Fibroblast of skin of left biceps (primary cell): ENCODE measurements at regions not wholly inside any gene's neighbourhood (a gene's known extent, or its start where the extent isn't known, plus 50 kb on each side); places are given as distances from the start of the nearest gene placed in this dataset.
"Not testable (repeated sequence)": the region's sequence is repeated elsewhere in the genome, so short reads cannot be mapped to it uniquely, and the experiment has no call there.

ENCODE experiments used
- DNase-seq, 2 experiments: peaks; one replicate each; pipeline ENCODE4 v3.0.0-alpha.2; 2013; ENCODE audit warnings: low read depth in 2 of 2

DNA sequence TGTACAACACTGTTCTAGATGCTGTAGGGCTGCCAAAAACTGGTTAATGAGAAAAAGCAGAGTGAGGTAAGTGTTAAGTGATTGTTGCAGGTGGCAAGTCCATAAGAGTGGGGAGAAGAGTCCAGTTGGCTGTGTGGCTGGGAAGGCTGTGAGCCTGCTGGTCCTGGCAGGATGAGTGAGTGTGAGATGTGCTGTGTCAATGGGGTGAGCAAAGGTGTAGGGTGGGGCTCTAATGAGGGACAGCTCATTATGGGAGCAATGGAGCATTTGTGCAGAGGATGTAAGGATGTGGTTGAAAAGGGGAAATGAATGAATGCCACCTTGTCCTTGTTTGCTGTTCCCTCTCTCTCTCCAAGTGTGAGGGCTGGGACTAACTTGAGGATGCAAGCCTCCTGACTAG, 145.3 kb upstream of the ROPN1 start:
- DNase-seq: no peak

- DNase-seq: no peak
Measured at GRCh38 chr3:124138148-124138547, 146.2 kb upstream of the ROPN1 start.

- no peak for DNase-seq
Measured at GRCh38 chr3:124140746-124141145, 148.8 kb upstream of the ROPN1 start.

DNA sequence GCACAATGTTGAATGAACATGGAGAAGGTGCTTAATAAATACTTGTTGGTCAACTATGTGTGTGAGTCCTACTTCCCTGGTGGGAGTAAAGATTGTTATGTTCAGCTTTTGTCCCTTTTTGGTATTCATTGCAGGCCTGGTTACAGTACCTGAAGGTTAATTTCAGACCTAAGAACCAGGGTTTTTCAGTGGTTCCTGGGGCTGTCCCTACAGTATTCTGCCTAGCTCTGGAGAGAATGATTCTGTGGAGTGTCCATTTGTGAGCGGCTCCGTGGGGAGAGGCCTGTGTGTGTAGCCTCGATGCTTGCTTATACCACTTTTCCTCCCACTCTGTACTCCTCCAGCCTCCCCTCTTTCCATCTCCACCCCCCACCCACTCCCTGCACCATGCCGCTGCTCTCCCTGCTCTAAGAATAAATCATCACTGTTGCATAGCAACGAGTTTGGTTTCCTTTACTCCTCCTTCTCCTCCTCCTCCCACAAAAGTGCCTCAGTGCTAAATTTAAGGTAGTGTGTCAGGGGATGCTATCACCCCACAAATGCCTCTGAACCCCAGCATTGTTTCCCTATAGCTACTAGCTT, 150.6 kb upstream of the ROPN1 start:
- DNase-seq: no peak

GRCh38 chr3:124143047-124143446, 151.1 kb upstream of the ROPN1 start:
- no peak for DNase-seq

DNA sequence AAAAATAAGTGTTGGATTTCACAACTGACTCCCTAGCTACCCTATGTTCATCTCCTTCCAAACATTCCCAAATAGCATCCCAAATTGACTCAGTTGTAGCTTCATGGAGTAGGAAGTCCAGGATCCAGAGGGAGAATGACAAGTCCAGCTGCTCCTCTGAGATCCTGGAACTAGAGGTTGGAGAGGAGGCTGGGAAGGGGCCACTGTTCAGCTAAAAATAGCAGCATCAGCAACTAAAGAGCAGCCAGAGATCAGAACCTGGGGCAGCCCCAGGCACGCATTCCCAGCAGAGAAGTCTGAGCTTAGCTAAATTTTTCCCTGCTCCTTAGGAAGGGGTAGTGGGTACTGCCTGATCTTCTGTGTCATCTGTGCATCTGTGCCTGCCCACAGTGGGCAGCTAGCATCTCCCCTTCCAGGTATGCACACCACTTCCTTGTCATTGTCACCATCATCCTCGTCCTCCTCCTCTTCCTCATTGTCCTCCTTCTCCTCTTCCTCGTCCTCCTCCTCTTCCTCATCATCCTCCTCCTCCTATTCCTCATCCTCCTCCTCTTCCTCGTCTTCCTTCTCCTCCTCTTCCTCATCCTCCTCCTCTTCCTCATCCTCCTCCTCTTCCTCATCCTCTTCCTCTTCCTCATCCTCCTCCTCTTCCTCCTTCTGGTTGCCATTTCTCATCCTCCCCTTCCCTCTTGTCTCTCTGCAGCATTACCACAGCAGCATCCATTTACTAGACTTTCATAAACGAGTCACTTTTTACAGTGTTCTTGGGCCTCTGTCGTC, 152.3 kb upstream of the ROPN1 start:
- no peak for DNase-seq

DNA sequence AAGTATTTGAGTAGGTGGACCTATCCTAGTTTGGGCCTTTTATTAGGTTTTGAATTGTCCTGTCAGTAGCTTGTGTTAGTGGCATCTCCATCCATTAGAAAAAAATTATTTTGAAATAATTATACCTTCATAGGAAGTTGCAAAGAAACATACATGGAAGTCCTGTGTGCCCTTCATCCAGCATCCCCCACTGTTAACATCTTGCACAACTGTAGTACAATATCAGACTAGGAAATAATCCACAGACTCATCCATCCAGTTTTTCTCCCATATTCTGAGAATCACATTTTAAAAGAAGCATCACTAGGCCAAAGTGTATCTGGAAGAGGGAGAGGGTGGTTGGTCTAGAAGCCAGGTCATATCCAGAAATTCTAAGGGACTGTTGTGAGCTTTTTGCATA, 155.5 kb upstream of the ROPN1 start:
- no peak for DNase-seq

DNA sequence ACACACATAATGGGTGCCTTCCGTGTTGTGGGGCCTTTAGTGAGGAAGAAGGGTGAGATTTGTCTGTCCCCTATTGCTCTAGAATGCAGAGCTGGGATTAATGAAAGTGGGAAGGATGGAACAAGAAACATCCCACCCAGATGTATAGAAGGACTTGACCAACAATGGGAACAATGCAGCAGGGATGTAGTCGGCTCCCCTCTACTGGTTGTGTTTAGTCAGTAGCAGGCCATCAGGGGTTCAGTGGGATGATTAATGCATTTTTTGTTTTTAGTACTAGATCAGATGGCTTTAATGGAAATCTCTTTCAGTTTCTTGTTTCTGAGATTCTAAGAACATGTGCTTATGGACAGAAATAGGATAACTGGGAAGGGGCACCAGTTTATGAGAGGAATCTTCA, 156.0 kb upstream of the ROPN1 start:
- no peak for DNase-seq

- DNase-seq: no peak
Measured at GRCh38 chr3:124149081-124149480, 157.2 kb upstream of the ROPN1 start.

DNA sequence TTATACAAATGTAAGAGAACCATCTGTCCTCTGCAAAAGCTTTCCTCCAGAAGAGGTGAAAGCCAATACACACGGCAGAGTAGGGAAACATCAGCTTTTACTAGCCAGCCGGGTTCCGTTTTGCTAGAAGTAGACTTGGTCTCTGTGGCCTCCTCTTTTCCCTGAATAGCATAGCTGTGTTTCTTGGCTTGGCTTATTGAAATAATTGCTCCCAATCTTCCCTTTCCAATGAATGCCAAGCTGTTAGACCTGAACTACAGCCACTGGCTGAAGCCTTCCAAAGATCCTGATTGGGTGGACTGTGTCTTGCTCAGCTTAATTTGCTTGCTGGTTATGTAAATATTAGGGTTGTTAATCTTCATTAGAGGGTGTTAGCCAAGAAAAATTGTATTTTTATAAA, 157.8 kb upstream of the ROPN1 start:
- no peak for DNase-seq

GRCh38 chr3:124152891-124153290, 161.0 kb upstream of the ROPN1 start:
- not testable (repeated sequence) for DNase-seq

GRCh38 chr3:124156866-124157712, 165.2 kb upstream of the ROPN1 start:
- DNase-seq: no peak

GRCh38 chr3:124157748-124158147, 165.8 kb upstream of the ROPN1 start:
- DNase-seq: no peak

DNA sequence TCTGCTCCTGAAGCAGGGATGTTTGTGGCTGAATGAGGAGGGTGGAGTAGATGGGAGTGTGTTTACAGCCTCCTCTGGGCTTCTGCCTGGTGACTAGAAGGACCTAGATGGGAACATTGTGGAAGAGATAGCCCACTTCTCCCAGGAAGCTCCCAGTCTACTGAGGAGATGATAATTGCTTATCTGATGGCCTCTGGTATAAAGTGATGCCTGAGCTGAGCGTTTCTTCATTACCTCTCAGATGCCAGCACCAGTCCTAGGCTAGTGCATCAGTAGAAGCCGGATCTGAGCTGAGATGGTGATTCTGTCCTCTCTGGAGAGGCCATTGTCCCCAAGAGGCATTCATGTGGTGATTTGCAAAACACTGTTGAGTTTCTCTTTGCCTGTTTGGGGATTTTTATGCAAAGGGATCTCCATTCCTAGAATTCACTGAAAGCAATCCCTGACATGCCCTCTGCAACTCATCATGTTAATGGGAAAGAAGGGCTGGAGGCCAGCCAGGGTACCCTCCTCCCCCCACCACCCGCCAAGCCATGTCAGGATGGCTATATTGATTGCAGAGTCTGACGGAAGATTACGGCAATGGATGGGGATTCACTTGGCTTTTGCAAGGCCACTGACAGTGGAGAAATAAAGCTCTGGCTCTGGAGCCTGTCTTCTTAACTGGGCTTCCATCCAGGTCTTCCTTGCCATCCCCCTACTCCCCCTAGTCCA, 166.4 kb upstream of the ROPN1 start:
- DNase-seq: no peak

DNA sequence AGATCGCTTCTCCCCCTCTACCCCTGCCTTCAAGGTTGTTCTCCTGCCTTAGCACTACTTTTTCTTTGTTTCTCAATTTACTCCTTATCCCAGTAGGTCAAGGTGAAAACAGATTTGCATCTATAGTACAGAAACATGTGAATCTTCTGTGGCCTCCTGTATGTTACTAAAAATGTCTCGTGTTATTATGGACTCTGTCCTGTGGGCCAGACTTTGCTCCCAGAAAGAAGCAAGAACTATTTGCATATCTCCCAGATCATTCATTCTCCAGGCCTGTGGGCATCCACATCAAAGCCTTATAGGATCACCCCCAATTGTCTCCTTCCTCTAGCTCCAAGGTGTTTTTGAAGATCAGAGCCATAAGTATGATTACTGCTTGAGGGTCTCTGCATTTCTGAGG, 169.5 kb upstream of the ROPN1 start:
- no peak for DNase-seq

DNA sequence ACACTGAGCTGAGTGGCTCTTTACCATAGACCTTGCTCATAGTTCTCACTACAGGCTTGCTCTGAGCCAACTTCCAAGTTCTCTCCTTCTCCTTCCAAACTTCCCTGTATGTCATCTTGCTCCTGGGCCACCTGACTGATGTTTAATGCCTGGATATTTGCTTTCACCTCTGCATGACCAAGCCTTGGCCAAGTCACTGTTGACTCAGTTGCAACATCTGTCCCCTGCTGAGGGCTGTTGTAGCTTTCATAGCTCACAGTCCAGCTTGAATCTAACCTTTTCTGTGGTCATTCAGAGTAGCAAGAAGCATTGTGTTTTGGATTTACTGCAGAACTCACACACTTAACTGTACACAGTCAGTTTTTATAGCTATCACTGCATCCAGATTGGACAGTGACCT, 171.8 kb upstream of the ROPN1 start:
- DNase-seq: no peak

DNA sequence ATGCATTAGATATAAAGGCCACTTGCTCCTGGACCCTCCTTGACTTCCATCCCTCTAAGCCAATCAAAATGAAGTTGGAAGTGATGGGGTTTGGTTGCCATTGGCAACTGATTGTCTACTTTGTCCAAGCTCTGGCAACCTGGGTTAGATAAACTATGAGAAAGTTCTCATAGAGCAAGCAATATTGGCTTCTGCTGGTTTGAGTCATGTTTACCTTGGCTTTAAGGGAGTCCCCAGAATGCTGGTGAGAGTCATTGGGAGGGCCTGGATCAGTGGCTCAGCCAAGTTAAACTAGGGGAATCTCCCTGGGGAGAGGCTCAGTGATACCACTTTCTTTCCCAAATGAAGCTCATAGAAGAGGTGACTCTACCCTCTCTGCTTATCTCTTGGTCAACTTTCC, 176.3 kb upstream of the ROPN1 start:
- DNase-seq: no peak

GRCh38 chr3:124172283-124172682, 180.4 kb upstream of the ROPN1 start:
- DNase-seq: no peak

GRCh38 chr3:124172816-124173215, 180.9 kb upstream of the ROPN1 start:
- DNase-seq: no peak

- no peak for DNase-seq
Measured at GRCh38 chr3:124174476-124174875, 182.6 kb upstream of the ROPN1 start.

- no peak for DNase-seq
Measured at GRCh38 chr3:124174910-124175874, 183.3 kb upstream of the ROPN1 start.
